HG03196 (cell line): ENCODE measurements at regions not wholly inside any gene's neighbourhood (a gene's known extent, or its start where the extent isn't known, plus 50 kb on each side); places are given as distances from the start of the nearest gene placed in this dataset.
"Not testable (repeated sequence)": the region's sequence is repeated elsewhere in the genome, so short reads cannot be mapped to it uniquely, and the experiment has no call there.

ENCODE experiments used
- ATAC-seq: cut with Tn5 transposase; IDR thresholded peaks from one replicate; pipeline ENCODE4 v1.9.1; 2021; ENCODE audit not compliant: unreplicated experiment

- peak; percentile 67 for ATAC-seq
Measured at GRCh38 chr4:170849969-170850368, 760.2 kb upstream of the AADAT start.

DNA sequence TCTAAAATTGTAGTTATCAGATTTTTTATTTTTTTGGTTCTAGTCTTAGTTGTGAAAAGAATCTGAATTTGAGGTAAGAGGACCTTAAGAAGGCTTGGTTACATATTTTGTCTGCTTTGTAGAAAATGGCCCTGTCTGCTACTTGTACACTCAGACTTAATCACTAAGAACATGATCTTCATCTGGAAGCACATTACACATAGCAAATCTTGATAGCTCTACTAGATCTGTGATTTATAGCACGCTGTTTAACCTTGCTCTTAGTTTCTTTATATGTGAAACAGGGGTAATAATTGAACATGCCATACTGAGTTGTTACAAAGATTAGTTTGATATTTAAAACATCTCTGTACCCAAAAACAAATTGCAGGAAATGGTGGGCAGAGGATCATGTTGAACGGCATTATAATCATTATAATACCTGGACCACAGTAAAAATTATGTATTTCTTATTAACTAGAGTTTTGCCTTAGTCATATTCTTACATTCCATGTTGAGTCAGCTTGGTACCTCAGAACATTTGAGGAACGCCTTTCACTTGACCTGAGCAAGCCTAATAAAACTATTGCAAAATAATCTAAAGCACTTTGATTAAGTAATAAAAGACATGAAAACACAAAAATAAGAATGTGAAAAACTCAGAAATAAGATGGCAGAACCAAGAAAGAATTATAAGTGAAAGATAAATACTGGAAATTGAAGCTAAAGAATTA, 738.0 kb upstream of the AADAT start:
- ATAC-seq, result no peak

- no peak for ATAC-seq
Measured at GRCh38 chr4:170818786-170819185, 729.0 kb upstream of the AADAT start.

- no peak for ATAC-seq
Measured at GRCh38 chr4:170805352-170805751, 715.6 kb upstream of the AADAT start.

DNA sequence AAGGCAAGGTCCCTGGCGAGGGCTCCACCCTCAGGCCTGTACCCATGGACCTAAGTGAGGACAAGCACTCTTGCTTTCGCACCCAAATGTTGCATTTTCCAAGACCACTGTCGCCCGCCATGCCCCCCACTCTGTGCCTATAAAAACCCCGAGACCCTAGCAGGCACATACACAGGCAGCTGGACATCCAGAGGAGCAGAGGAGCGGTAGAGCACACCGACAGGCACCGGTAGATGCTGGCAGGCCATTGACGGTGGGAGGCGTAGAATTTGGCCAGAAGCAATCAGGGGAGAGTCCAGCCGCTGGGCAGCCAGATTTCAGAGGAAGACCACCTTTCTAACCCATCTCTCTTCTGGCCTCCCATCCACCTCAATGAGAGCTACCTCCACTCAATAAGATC, 715.2 kb upstream of the AADAT start:
- ATAC-seq, result no peak

DNA sequence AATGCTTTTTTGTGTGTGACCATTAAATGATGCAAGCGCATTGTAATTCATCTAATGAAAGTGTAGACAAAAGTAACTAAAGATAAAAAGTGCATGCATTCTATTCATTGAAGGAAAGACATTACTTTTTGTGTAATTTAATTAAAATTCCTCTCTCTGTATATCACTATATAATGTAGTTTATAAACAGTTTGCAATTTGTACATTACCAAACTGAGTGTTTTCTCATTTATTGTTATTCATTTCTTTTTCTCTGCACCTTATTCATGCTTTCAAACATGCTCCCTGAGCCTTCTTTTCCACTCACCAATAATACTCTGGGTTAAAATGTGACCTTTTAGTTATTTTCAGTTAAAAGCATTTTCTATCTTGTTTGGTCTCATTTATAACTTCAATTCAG, 713.7 kb upstream of the AADAT start:
- ATAC-seq, result no peak

DNA sequence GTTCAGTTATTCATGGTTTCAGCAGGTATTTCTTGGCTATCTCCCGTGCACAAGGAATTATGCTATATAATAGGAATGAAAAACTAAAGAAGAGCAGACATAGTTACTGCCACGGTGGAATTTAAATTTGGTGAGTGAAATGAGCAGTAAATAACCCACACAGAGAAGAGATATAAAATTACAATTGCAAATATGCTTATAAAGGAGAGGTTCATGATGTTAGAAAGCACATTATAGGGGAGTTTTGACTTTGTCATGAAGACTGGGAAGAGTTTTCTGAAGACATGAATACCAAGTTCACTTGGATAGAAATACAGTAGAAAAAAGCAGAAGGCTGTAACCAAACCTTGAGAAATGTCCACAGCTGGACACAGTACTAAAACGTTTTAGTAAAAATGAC, 712.0 kb upstream of the AADAT start:
- no peak for ATAC-seq

- ATAC-seq, result no peak
Measured at GRCh38 chr4:170794525-170794924, 704.8 kb upstream of the AADAT start.

GRCh38 chr4:170788540-170789051, 698.8 kb upstream of the AADAT start:
- ATAC-seq, result not testable (repeated sequence)

DNA sequence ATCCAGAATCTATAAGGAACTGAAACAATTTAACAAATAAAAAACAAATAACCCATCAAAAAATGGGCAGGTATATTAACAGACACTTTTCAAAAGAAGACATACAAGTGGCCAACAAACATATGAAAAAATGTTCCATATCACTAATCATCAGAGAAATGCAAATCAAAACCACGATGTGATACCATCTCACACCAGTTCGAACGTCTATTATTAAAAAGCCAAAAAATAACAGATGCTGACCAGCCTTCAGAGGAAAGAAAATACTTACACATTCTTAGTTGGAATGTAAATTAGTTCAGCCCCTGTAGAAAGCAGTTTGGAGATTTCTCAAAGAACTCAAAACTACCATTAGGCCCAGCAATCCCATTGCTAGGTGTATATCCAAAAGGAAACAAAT, 687.9 kb upstream of the AADAT start:
- ATAC-seq, result no peak

DNA sequence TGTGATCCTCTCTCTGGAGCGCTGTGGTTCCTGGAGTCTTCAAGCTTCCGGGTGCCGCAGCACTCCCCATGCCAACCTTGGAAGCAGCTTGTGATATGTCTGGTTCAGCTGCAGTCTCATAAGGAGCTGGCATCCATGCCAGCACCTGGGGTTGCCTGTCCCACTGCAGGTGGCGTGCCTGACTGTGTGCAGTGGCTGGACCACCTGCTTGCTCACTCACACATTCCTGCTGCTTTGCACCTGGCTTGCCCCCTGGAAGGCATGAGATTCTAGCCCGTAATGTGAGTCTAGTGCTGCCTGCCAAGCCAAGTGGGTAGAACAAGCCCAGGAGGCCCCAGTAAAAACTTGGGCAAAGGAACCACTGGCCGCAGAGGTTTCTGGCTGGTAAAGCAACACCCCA, 687.2 kb upstream of the AADAT start:
- ATAC-seq, result no peak

GRCh38 chr4:170775851-170776250, 686.1 kb upstream of the AADAT start:
- no peak for ATAC-seq

GRCh38 chr4:170773709-170774273, 684.0 kb upstream of the AADAT start:
- no peak for ATAC-seq

DNA sequence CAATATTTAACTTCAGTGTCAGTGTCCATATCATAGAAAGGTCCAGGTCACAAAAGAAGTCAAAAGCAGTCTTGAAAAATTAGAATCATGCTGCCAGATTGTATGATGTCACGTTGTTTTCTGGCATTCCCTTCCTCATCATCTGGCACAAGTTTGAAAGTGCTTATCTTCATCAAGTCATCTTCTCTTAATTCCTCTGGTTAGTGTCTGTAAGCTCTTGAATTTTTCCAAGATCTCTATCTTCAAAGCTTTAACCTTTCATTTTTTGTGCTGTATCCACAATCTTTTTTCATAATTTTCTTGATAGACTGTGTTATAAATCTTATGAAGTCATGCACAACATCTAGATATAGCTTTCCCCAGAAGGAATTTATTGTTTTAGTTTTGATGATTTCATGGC, 682.7 kb upstream of the AADAT start:
- no peak for ATAC-seq

DNA sequence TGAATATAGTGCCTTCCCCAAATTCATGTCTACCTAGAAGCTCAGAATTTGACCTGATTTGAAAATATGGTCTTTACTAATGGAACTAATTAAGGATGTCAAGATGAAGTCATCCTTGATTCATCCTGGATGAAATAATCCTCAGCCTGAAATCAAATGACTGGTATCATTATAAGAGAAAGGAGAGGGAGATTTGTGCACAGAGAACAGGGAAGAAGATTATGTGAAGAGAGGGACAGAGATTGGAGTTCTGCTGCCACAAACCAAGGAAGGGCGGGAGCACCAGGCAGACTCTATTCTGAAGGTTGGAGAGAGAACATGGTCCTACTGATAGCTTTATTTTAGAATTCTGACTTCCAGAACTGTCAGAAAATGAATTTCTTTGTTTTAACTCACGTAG, 680.9 kb upstream of the AADAT start:
- no peak for ATAC-seq

- ATAC-seq, result no peak
Measured at GRCh38 chr4:170769862-170770261, 680.1 kb upstream of the AADAT start.

DNA sequence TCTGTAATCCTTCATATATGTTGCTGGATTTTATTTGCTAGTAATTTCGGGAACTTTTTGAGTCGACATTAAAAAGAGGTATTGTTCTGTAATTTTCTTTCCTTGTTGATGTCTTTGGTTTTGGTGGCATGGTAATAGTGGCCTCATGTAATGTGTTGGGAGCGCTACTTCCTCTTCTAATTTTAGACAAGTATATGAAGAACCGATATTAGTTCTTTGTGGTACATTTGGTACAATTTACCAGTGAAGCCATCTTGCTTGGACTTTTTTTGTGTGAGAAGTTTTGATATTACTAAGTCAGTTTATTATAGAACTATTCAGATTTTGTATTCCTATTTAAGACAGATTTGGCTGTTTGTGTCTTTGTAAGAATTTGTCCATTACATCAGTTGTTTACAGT, 669.2 kb upstream of the AADAT start:
- ATAC-seq, result no peak

DNA sequence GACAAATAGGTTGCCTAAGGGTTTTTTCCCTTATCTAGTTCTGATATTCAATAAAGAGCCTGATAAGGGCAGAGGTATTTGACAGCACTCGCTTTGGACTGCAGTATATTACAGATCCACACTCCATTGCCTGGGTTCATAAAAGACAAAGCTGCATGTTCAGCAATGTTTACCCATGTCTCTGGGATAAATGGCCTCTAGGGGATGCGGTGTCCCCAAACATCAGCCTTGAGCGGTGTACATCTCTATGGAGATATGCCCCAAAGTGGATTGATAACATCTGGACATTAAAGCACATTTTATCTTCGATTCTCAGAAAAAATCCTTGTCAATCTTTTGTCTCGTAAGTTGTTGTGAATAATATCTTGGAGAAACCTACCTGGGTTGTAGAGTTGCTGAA, 660.8 kb upstream of the AADAT start:
- no peak for ATAC-seq

GRCh38 chr4:170748975-170749374, 659.2 kb upstream of the AADAT start:
- no peak for ATAC-seq

- ATAC-seq, result no peak
Measured at GRCh38 chr4:170743633-170744032, 653.9 kb upstream of the AADAT start.

DNA sequence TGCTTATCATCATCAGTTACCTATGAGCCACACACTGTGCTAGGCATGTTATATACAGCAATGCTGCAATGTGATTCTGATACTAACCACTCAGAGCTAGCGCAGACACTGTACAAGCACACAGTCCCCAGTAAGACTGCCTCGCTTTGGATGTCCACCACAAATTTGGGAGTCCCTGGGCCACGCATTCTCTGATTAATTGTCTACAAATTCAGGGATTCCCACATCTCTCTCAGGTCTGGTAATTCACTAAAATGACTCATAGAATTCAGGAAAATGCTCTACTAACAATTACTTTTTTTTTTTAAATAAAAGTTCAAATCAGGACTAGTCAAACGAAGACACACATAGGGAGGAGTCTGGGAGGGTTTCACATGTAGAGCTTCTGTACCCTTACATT, 652.1 kb upstream of the AADAT start:
- no peak for ATAC-seq

GRCh38 chr4:170736710-170737109, 647.0 kb upstream of the AADAT start:
- ATAC-seq, result no peak

DNA sequence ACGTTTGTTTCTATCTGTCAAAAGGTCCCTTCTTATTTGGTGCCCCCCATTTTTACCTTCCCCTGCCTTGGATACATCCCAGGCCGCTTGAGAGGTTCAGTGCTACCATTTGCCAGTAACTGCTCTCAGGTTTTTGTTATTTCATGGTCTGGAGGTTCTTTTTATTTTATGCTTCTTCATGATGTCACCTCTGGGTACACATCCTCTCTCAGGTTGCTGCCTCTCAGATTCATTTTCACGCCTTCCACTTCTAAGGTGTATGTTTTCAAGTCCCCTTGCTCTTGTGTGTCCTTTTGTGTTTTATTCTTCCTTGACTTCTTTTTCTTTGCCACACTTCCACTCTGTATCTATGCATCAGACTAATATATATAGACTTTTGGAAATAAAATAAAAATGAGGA, 640.1 kb upstream of the AADAT start:
- ATAC-seq, result no peak
